ENCODE measurements at regions not wholly inside any gene's neighbourhood (a gene's known extent, or its start where the extent isn't known, plus 50 kb on each side); places are given as distances from the start of the nearest gene placed in this dataset.
"Not testable (repeated sequence)": the region's sequence is repeated elsewhere in the genome, so short reads cannot be mapped to it uniquely, and the experiment has no call there.

GRCh38 chr20:30565086-30565485 lies 692.4 kb upstream of the DEFB115 start:
- POLR2A ChIA-PET; H3K4me1 ChIP-seq; H3K27me3 Mint-ChIP-seq (ENCODE audit: insufficient read depth, unreplicated experiment); H3K4me3 Mint-ChIP-seq (ENCODE audit: unreplicated experiment); H3K27me3 ChIP-seq (replicated peaks; ENCODE audit: control insufficient read depth, insufficient read depth, low read length); H3K9me3 Mint-ChIP-seq (ENCODE audit: unreplicated experiment); H3K27ac Mint-ChIP-seq (ENCODE audit: unreplicated experiment); CTCF ChIA-PET; H3K4me3 ChIP-seq (ENCODE audit: low read depth, low read length); BruUV-seq (replicated peaks); intact Hi-C loops (cut with micrococcal nuclease; ENCODE audit: unreplicated experiment); DNase-seq; H3K4me1 Mint-ChIP-seq (ENCODE audit: low read depth, unreplicated experiment); H3K36me3 Mint-ChIP-seq (ENCODE audit: insufficient read depth, unreplicated experiment); H3K9me3 ChIP-seq; H3K36me3 ChIP-seq (ENCODE audit: control insufficient read depth, insufficient read depth, low read length): not testable (repeated sequence)

DNA sequence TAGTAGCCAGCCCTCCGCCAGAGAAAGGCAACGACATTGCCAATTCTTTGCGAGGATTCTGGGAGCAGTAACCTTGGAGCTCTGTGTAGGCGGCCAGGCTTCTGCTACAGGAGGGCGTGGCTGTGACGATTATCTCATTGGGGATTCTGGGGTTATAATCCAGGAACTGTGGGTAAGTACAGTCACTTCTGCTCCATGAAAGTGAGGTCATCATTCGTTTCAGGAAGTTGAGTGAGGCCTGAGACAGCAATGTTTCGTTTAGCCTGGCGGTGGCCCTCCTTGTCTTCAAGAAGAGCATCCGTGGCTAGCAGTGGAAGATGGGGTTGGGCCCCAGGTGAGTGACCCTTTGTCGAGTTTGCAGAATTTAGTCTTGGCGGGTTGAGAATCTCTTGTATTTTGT lies 687.6 kb upstream of the DEFB115 start:
- POLR2A ChIA-PET; H3K27me3 ChIP-seq (replicated peaks; ENCODE audit: control insufficient read depth, insufficient read depth, low read length); H3K4me3 Mint-ChIP-seq (ENCODE audit: unreplicated experiment); H3K4me3 ChIP-seq (ENCODE audit: low read depth, low read length); H3K9me3 Mint-ChIP-seq (ENCODE audit: unreplicated experiment); intact Hi-C loops (cut with micrococcal nuclease; ENCODE audit: unreplicated experiment); BruUV-seq (replicated peaks); DNase-seq; H3K9me3 ChIP-seq; H3K27me3 Mint-ChIP-seq (ENCODE audit: insufficient read depth, unreplicated experiment); H3K36me3 ChIP-seq (ENCODE audit: control insufficient read depth, insufficient read depth, low read length); H3K4me1 Mint-ChIP-seq (ENCODE audit: low read depth, unreplicated experiment); H3K36me3 Mint-ChIP-seq (ENCODE audit: insufficient read depth, unreplicated experiment); CTCF ChIA-PET; H3K27ac Mint-ChIP-seq (ENCODE audit: unreplicated experiment); H3K4me1 ChIP-seq: not testable (repeated sequence)

- POLR2A ChIA-PET; DNase-seq; CTCF ChIA-PET; H3K4me3 ChIP-seq (ENCODE audit: low read depth, low read length); BruUV-seq (replicated peaks); H3K4me1 ChIP-seq; H3K9me3 Mint-ChIP-seq (ENCODE audit: unreplicated experiment); H3K4me3 Mint-ChIP-seq (ENCODE audit: unreplicated experiment); H3K27me3 ChIP-seq (replicated peaks; ENCODE audit: control insufficient read depth, insufficient read depth, low read length); H3K9me3 ChIP-seq; intact Hi-C loops (cut with micrococcal nuclease; ENCODE audit: unreplicated experiment); H3K36me3 Mint-ChIP-seq (ENCODE audit: insufficient read depth, unreplicated experiment); H3K36me3 ChIP-seq (ENCODE audit: control insufficient read depth, insufficient read depth, low read length); H3K27ac Mint-ChIP-seq (ENCODE audit: unreplicated experiment); H3K27me3 Mint-ChIP-seq (ENCODE audit: insufficient read depth, unreplicated experiment); H3K4me1 Mint-ChIP-seq (ENCODE audit: low read depth, unreplicated experiment): not testable (repeated sequence)
Measured at GRCh38 chr20:30570622-30571021, 686.8 kb upstream of the DEFB115 start.

- H3K27me3 Mint-ChIP-seq (ENCODE audit: insufficient read depth, unreplicated experiment); BruUV-seq (replicated peaks); H3K27me3 ChIP-seq (replicated peaks; ENCODE audit: control insufficient read depth, insufficient read depth, low read length); H3K9me3 Mint-ChIP-seq (ENCODE audit: unreplicated experiment); DNase-seq; H3K4me3 ChIP-seq (ENCODE audit: low read depth, low read length); intact Hi-C loops (cut with micrococcal nuclease; ENCODE audit: unreplicated experiment); H3K9me3 ChIP-seq; H3K36me3 Mint-ChIP-seq (ENCODE audit: insufficient read depth, unreplicated experiment); POLR2A ChIA-PET; CTCF ChIA-PET; H3K4me3 Mint-ChIP-seq (ENCODE audit: unreplicated experiment); H3K4me1 ChIP-seq; H3K4me1 Mint-ChIP-seq (ENCODE audit: low read depth, unreplicated experiment); H3K36me3 ChIP-seq (ENCODE audit: control insufficient read depth, insufficient read depth, low read length); H3K27ac Mint-ChIP-seq (ENCODE audit: unreplicated experiment): not testable (repeated sequence)
Measured at GRCh38 chr20:30574337-30574736, 683.1 kb upstream of the DEFB115 start.

- DNase-seq, result not testable (repeated sequence)
Measured at GRCh38 chr20:30579069-30579468, 678.4 kb upstream of the DEFB115 start.

DNA sequence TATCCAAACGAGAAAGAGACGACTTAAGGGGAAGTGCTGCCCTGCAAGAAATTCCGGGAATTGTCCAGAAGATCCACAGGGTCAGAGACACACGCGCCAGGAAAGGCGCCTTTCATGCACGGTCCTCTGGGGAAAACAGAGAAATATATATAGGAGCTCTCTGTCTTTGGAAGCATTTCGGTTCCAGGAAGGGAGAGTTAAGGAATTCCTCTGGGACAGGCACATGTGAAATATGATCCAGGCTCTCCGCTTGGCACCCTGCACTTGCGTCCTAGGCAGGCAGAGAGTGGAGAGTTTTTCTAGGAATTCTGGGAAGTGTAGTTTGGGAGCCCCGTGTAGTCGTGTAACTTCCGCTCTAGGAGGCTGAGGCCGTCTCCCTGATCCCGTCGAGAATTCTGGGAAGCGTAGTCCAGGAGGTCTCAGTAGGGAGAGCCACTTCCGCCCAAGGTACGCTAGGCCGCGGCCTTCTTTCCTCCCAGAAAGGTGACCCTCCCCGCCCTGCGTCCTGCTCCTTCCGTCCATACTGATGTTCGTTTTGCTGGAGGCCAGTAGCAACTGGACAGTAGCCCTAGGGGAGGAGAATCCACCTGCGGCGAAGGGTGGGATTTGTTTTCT lies 677.5 kb upstream of the DEFB115 start:
- H3K27me3 Mint-ChIP-seq (ENCODE audit: insufficient read depth, unreplicated experiment); H3K27me3 ChIP-seq (replicated peaks; ENCODE audit: control insufficient read depth, insufficient read depth, low read length); H3K4me1 ChIP-seq; H3K36me3 Mint-ChIP-seq (ENCODE audit: insufficient read depth, unreplicated experiment); H3K36me3 ChIP-seq (ENCODE audit: control insufficient read depth, insufficient read depth, low read length); H3K9me3 ChIP-seq; BruUV-seq (replicated peaks); H3K4me1 Mint-ChIP-seq (ENCODE audit: low read depth, unreplicated experiment); CTCF ChIA-PET; intact Hi-C loops (cut with micrococcal nuclease; ENCODE audit: unreplicated experiment); H3K9me3 Mint-ChIP-seq (ENCODE audit: unreplicated experiment): not testable (repeated sequence)
- Mint-ChIP-seq H3K4me3 (ENCODE audit: unreplicated experiment) (peak overlapping the region; percentile 74), H3K27ac (ENCODE audit: unreplicated experiment) (peak overlapping the region; percentile 50)
- POLR2A ChIA-PET, result interaction anchor here (0.6 kb wide), 1 partner anchor 203 kb away, joined by 3 read pairs; no protein-coding TSS in a partner anchor
- peak; percentile 84 to 92 for DNase-seq
- H3K4me3 ChIP-seq (ENCODE audit: low read depth, low read length), result peak overlapping the region; percentile 42

More at GRCh38 chr20:30579069-30579468, 678.4 kb upstream of the DEFB115 start:
- peak overlapping the region; percentile 42 for H3K4me3 ChIP-seq (ENCODE audit: low read depth, low read length)
- H3K27me3 Mint-ChIP-seq (ENCODE audit: insufficient read depth, unreplicated experiment); H3K27me3 ChIP-seq (replicated peaks; ENCODE audit: control insufficient read depth, insufficient read depth, low read length); H3K4me1 Mint-ChIP-seq (ENCODE audit: low read depth, unreplicated experiment); POLR2A ChIA-PET; H3K4me1 ChIP-seq; H3K9me3 ChIP-seq; CTCF ChIA-PET; H3K36me3 Mint-ChIP-seq (ENCODE audit: insufficient read depth, unreplicated experiment); intact Hi-C loops (cut with micrococcal nuclease; ENCODE audit: unreplicated experiment); H3K36me3 ChIP-seq (ENCODE audit: control insufficient read depth, insufficient read depth, low read length); BruUV-seq (replicated peaks); H3K9me3 Mint-ChIP-seq (ENCODE audit: unreplicated experiment): not testable (repeated sequence)
- H3K4me3 Mint-ChIP-seq (ENCODE audit: unreplicated experiment), result peak overlapping the region; percentile 74
- H3K27ac Mint-ChIP-seq (ENCODE audit: unreplicated experiment), result peak overlapping the region; percentile 50

DNA sequence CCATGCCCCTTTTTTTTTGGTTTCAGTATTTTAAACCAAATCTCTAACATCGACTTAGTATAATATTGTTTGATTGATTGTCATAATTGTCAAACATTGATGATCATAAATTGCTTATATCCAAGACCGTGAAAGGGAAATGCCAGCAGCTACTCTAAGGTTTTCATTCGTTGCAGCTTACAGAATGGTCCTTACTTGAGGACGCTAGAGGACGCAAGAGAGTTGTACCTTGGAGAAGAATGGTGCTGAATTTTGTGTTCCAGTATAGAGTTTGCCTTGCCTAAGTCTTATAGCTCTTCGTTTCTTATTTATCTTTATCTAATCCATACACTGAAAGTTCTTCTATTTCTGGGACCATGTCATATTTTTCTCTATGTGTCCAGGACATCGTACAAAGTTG lies 675.6 kb upstream of the DEFB115 start:
- H3K4me1 ChIP-seq; CTCF ChIA-PET; H3K9me3 Mint-ChIP-seq (ENCODE audit: unreplicated experiment); H3K27me3 ChIP-seq (replicated peaks; ENCODE audit: control insufficient read depth, insufficient read depth, low read length); DNase-seq; H3K36me3 Mint-ChIP-seq (ENCODE audit: insufficient read depth, unreplicated experiment); H3K36me3 ChIP-seq (ENCODE audit: control insufficient read depth, insufficient read depth, low read length); H3K27ac Mint-ChIP-seq (ENCODE audit: unreplicated experiment); H3K27me3 Mint-ChIP-seq (ENCODE audit: insufficient read depth, unreplicated experiment); POLR2A ChIA-PET; H3K4me3 ChIP-seq (ENCODE audit: low read depth, low read length); intact Hi-C loops (cut with micrococcal nuclease; ENCODE audit: unreplicated experiment); H3K4me3 Mint-ChIP-seq (ENCODE audit: unreplicated experiment); BruUV-seq (replicated peaks); H3K4me1 Mint-ChIP-seq (ENCODE audit: low read depth, unreplicated experiment); H3K9me3 ChIP-seq: not testable (repeated sequence)

Measured in Caco-2 (cell line).